ENCODE measurements at regions not wholly inside any gene's neighbourhood (a gene's known extent, or its start where the extent isn't known, plus 50 kb on each side); places are given as distances from the start of the nearest gene placed in this dataset.

DNA sequence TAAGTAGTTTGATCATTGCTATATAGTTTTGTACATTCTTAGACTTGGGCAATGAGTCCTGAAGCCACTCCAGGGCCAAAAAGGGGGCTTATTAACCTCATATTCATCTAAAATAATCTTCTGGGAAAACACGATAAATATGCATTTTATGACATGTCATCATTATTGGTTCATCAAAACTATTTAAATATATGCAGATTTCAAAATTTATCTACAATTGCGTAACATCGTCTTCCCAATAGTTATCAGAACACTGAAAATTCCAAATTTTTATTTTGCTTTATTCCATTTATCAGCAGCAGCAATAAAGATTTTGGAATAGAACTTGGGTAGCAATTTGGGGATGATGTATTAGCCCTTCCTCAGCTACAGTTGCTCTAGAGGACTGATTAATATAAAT, 550.0 kb downstream of the IQCM start:
- TF ChIP-seq GABPA (IDR thresholded peaks at IDR 0.05; ENCODE audit: borderline replicate concordance, insufficient read depth, low read length), result no peak
- TF ChIP-seq CTCF (IDR thresholded peaks at IDR 0.05; ENCODE audit: control extremely low read depth in 1 of 3, insufficient read depth in 1 of 3, low read depth in 1 of 3, low read length in 3 of 3), result no peak
- TF ChIP-seq SUZ12 (IDR thresholded peaks at IDR 0.05; ENCODE audit: low read length), result no peak
- TF ChIP-seq RAD21 (IDR thresholded peaks at IDR 0.05 in 1 of 2, conservative IDR thresholded peaks at IDR 0.05 in 1 of 2; ENCODE audit: low read depth in 2 of 2, low read length in 2 of 2), result no peak

Measured in H1 (cell line).